HepG2 (cell line): ENCODE measurements at regions not wholly inside any gene's neighbourhood (a gene's known extent, or its start where the extent isn't known, plus 50 kb on each side); places are given as distances from the start of the nearest gene placed in this dataset.

Experiments
- ATAC-seq: fragments of 200-7000 bp; cut with Tn5 transposase; 3 replicates; pipeline ENCODE4 v1.9.1; 2020; ENCODE audit warnings: mild to moderate bottlenecking, moderate library complexity
- BruUV-seq: library from RNA; stranded (reverse); fragments of 400-500 nt; replicated peaks from 2 replicates; lab custom pipeline; 2021; lab: Mats Ljungman, UMichigan
- CTCF ChIA-PET: fragments of 300-600 bp; formaldehyde crosslinking; extraction: SDS; loops from one replicate; lab custom pipeline; 2021; ENCODE audit warnings: low total read pairs, inconsistent platforms, low intra/inter-chr PET ratio; lab: Yijun Ruan, JAX
- POLR2A ChIA-PET: fragments of 350-600 bp; sonication (Branson Sonifier 250); formaldehyde crosslinking; loops from one replicate; lab custom pipeline; 2020; ENCODE audit warnings: antibody characterized with exemption, inconsistent platforms; lab: Yijun Ruan, JAX
- DNase-seq: peaks from one replicate; pipeline ENCODE4 v3.0.0-alpha.2; 2015; ENCODE audit warnings: low spot score
- FAIRE-seq: peaks from 3 replicates; lab custom pipeline; 2011; peaks lifted over from hg19 to GRCh38; lab: Jason Lieb, UNC
- H2AFZ ChIP-seq: one replicate; pipeline ENCODE4 v1.6.1; 2011; ENCODE audit warnings: low read length, inconsistent platforms
- H3K27ac ChIP-seq: fragments of 300-600 bp; 3 replicates; pipeline ENCODE4 v1.8.0; 2011; ENCODE audit warnings: mixed run types, mild to moderate bottlenecking, mixed read lengths, low read length, inconsistent platforms; ENCODE audit not compliant: insufficient read depth; ENCODE audit errors: extremely low read length
- H3K27me3 ChIP-seq, 2 experiments: fragments of 200-600 bp in 1 of 2; 2 replicates in 1 of 2; 3 replicates in 1 of 2; pipeline versions ENCODE4 v1.6.0 to v1.8.0; 2011; ENCODE audit warnings: low read length in 2 of 2, mild to moderate bottlenecking in 2 of 2, moderate library complexity in 2 of 2, inconsistent platforms in 1 of 2; ENCODE audit not compliant: insufficient read depth in 2 of 2, control insufficient read depth in 1 of 2
- H3K36me3 ChIP-seq, 2 experiments: fragments of 200-600 bp in 1 of 2; replicated peaks in 1 of 2; 2 replicates in 1 of 2; 3 replicates in 1 of 2; pipeline versions ENCODE4 v1.5.1 to v1.8.0; 2011; ENCODE audit warnings: low read length in 2 of 2, inconsistent platforms in 1 of 2; ENCODE audit not compliant: insufficient read depth in 2 of 2, control insufficient read depth in 1 of 2
- H3K4me1 ChIP-seq: 2 replicates; pipeline ENCODE4 v1.5.1; 2012; ENCODE audit warnings: low read length, inconsistent platforms; ENCODE audit not compliant: insufficient read depth
- H3K4me2 ChIP-seq: 2 replicates; pipeline ENCODE4 v1.6.0; 2011; ENCODE audit warnings: low read depth, low read length, inconsistent platforms
- H3K4me3 ChIP-seq, 3 experiments: fragments of 200-600 bp in 1 of 3; sonication (generic), shearing (Covaris generic) in 1 of 3; replicated peaks in 1 of 3; 2 replicates each; pipeline ENCODE4 v1.5.1; 2011 to 2016; ENCODE audit warnings: low read length in 3 of 3, inconsistent platforms in 2 of 3, low read depth in 2 of 3, mild to moderate bottlenecking in 2 of 3, control low read depth in 1 of 3, mixed read lengths in 1 of 3; ENCODE audit not compliant: insufficient read depth in 1 of 3
- H3K79me2 ChIP-seq: one replicate; pipeline ENCODE4 v1.6.1; 2011; ENCODE audit warnings: low read length, inconsistent platforms; ENCODE audit not compliant: insufficient read depth
- H3K9ac ChIP-seq: 2 replicates; pipeline ENCODE4 v1.6.0; 2011; ENCODE audit warnings: mild to moderate bottlenecking, low read depth, low read length, inconsistent platforms; ENCODE audit not compliant: insufficient read depth
- H3K9me3 ChIP-seq: 2 replicates; pipeline ENCODE4 v1.5.1; 2012; ENCODE audit warnings: mild to moderate bottlenecking, low read length
- H4K20me1 ChIP-seq: 2 replicates; pipeline ENCODE4 v1.6.0; 2011; ENCODE audit warnings: inconsistent platforms, mild to moderate bottlenecking, low read length, moderate library complexity; ENCODE audit not compliant: insufficient read depth
- NR1H2 ChIP-seq: sonication (generic); formaldehyde crosslinking; IDR thresholded peaks from 2 replicates; pipeline ENCODE4 v1.8.1; 2022; ENCODE audit warnings: low read depth, missing genetic modification reagents, borderline replicate concordance
- PATZ1 ChIP-seq: sonication (generic); formaldehyde crosslinking; IDR thresholded peaks from 2 replicates; pipeline ENCODE4 v1.4.0; 2020; ENCODE audit warnings: missing genetic modification reagents
- REL ChIP-seq: sonication (generic); formaldehyde crosslinking; conservative IDR thresholded peaks from 2 replicates; pipeline ENCODE4 v1.8.0; 2022; ENCODE audit warnings: mild to moderate bottlenecking, missing genetic modification reagents, moderate library complexity
- ZMYM3 ChIP-seq: sonication (generic); formaldehyde crosslinking; IDR thresholded peaks from 2 replicates; pipeline ENCODE4 v1.5.1; 2020; ENCODE audit warnings: mild to moderate bottlenecking, missing genetic modification reagents
- ZNF292 ChIP-seq: sonication (generic); formaldehyde crosslinking; IDR thresholded peaks from 2 replicates; pipeline ENCODE4 v1.8.1; 2022; ENCODE audit warnings: mild to moderate bottlenecking, low read depth, missing genetic modification reagents, borderline replicate concordance
- ZNF496 ChIP-seq: sonication (generic); formaldehyde crosslinking; IDR thresholded peaks from 2 replicates; pipeline ENCODE4 v1.8.1; 2023; ENCODE audit warnings: mild to moderate bottlenecking, moderate library complexity, missing genetic modification reagents; ENCODE audit not compliant: insufficient replicate concordance
- WGBS: methylation state at CpG from one replicate; pipeline ENCODE4 v1.1.6; 2017; ENCODE audit warnings: low lambda C conversion rate; 5-methylcytosine and 5-hydroxymethylcytosine counted together
- in situ Hi-C: cut with HindIII; loops from 2 replicates; pipeline ENCODE4 v1.10.0; 2017; ENCODE audit warnings: low pct_unique_long_range_greater_than_20kb; ENCODE audit not compliant: extremely low pct_ligation_motif_present
- intact Hi-C: fragments of 100-400 bp; cut with micrococcal nuclease; formaldehyde crosslinking; loops from one replicate; pipeline ENCODE4 v1.10.0; 2022; ENCODE audit not compliant: unreplicated experiment
- TF ChIP-seq, protein P1 (sequence below): sonication (generic); formaldehyde crosslinking; conservative IDR thresholded peaks from 2 replicates; pipeline ENCODE4 v1.8.1; 2023; ENCODE audit warnings: missing genetic modification reagents
- TF ChIP-seq, protein P2 (sequence below): fragments of 450-650 bp; IDR thresholded peaks from 2 replicates; pipeline ENCODE4 v1.6.1; 2016

GRCh38 chr7:26603631-26604030 lies 260.8 kb downstream of the SKAP2 start (continued):
- TF ChIP-seq PATZ1 (CRISPR knock-in tag) (no peak), REL (CRISPR knock-in tag) (no peak), ZNF292 (CRISPR knock-in tag) (no peak), NR1H2 (CRISPR knock-in tag) (no peak), ZNF496 (CRISPR knock-in tag) (no peak)
- TF ChIP-seq, protein P1, sequence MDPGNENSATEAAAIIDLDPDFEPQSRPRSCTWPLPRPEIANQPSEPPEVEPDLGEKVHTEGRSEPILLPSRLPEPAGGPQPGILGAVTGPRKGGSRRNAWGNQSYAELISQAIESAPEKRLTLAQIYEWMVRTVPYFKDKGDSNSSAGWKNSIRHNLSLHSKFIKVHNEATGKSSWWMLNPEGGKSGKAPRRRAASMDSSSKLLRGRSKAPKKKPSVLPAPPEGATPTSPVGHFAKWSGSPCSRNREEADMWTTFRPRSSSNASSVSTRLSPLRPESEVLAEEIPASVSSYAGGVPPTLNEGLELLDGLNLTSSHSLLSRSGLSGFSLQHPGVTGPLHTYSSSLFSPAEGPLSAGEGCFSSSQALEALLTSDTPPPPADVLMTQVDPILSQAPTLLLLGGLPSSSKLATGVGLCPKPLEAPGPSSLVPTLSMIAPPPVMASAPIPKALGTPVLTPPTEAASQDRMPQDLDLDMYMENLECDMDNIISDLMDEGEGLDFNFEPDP (CRISPR knock-in tag), result no peak
- TF ChIP-seq, all 625 proteins: peak for 0

GRCh38 chr7:26608402-26608801 lies 256.0 kb downstream of the SKAP2 start:
- Histone ChIP-seq H3K4me3 (no peak overlapping the region), H4K20me1 (no peaks in the 10 kb centered on the region), H3K4me2 (no peak overlapping the region), H3K36me3 (no peaks in the 10 kb centered on the region), H3K79me2 (no peaks in the 10 kb centered on the region), H3K27me3 (peaks cover under 1 to 6% of the 10 kb centered on the region in 2 experiments; a peak in 3 of 5 replicates), H3K27ac (no peak overlapping the region), H3K9ac (no peak overlapping the region), H2AFZ (no peak overlapping the region), H3K4me1 (no peaks in the 10 kb centered on the region), H3K9me3 (no peaks in the 10 kb centered on the region)
- no peak for TF ChIP-seq ZMYM3 (CRISPR knock-in tag)
- TF ChIP-seq, protein P2, sequence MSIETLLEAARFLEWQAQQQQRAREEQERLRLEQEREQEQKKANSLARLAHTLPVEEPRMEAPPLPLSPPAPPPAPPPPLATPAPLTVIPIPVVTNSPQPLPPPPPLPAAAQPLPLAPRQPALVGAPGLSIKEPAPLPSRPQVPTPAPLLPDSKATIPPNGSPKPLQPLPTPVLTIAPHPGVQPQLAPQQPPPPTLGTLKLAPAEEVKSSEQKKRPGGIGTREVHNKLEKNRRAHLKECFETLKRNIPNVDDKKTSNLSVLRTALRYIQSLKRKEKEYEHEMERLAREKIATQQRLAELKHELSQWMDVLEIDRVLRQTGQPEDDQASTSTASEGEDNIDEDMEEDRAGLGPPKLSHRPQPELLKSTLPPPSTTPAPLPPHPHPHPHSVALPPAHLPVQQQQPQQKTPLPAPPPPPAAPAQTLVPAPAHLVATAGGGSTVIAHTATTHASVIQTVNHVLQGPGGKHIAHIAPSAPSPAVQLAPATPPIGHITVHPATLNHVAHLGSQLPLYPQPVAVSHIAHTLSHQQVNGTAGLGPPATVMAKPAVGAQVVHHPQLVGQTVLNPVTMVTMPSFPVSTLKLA, result peak; percentile 59
- DNase-seq, result no peak
- intact Hi-C loops (no loop called here), in situ Hi-C loops (no loop called here)
- POLR2A ChIA-PET, result no interaction called here
- BruUV-seq, result no TSS peak
- CTCF ChIA-PET, result no interaction called here
- 31% methylated on average over 5 of the region's 6 CpGs for WGBS
- FAIRE-seq, result no peak
- no peak for ATAC-seq
